ENCODE measurements at regions not wholly inside any gene's neighbourhood (a gene's known extent, or its start where the extent isn't known, plus 50 kb on each side); places are given as distances from the start of the nearest gene placed in this dataset.
"Not testable (repeated sequence)": the region's sequence is repeated elsewhere in the genome, so short reads cannot be mapped to it uniquely, and the experiment has no call there.

DNA sequence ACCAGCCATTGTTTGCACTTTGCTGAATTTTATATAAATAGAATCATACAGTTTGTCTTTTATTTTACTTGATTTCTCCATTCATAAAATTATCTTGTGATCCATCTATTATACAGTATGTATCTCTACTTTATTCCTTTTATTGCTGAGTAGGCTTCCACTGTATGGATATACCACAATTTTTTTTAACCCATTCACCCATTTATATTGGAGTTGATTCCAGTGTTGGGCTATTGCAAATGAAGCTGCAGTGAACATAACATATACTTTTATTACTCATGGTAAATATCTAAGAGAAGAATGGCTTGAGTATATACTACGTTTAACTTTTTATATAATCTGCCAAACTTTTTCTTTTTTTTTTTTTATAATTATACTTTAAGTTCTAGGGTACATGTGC, 463.6 kb downstream of the ETNK1 start:
- no peak for DNase-seq

DNA sequence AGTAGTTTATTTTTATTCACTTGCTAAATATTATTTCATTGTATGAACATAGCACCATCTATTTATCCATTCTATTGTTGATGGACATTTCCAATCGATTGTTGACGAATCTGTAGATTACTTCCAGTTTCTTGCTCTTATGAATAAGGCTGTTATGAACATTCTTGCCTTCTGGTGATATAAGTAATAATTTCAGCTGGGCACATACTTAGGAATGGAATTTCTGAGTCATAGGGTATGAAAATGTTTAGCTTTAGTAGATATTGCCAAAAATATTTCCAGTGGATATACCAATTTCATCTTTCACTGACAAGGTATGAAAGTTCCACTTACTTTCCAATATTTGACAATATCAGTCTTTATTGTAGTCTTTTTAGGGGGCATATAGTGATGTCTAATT, 468.5 kb downstream of the ETNK1 start:
- DNase-seq = no peak

DNA sequence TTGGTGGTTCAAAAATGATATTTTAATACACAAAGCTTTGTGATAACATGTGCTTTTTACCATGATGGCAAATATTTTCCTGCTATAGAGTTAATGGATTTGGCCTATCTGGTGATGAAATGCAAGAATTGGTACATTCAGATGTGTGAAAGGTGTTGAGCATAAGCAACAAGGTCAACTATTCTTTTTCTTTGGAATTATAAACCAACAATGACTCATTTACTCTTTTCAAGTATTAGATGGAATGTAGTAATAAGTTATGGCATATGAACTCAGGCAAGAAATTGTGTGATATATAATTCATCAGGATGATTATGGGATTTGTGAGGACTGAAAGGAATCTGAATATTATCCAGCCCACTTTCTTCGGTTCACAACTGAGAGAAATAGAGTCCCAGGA, 471.4 kb downstream of the ETNK1 start:
- DNase-seq = no peak

DNA sequence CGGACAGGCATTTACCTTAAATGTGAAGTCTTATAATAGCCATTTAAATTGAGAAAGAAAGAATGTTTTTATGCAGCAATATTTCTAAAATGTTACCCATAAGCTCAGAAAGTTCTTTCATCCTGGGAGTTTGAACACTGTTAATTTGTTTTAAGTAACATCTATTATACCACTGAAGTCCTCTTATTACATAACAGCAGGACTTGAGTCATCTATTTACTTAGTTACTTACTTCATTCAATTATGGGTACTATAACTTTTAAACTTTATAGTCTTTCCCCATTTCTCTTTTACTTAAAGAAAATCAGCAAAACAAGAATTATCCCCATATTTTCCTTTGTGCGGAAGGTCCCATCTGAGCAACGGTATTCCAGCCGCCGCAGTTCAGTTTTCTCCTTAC, 473.1 kb downstream of the ETNK1 start:
- no peak for DNase-seq

DNA sequence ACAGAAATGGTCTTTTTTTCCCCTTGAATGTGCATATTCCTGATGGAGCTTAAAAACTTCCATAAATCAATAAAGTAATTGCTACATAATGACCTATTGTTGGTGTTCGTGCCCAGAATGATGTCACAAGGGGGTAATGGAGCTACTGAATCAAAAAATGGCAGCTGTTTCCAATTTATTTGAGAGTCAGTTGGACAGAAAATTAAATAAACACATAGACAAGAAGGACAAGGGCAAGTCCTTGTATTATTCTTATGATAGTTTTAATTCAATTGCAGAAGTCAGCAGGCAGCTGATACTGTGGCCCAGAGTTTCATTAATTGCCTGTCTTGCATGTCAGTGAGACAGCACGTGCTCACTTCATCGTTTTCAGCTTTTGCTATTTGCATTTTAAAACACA, 473.5 kb downstream of the ETNK1 start:
- no peak for DNase-seq

DNA sequence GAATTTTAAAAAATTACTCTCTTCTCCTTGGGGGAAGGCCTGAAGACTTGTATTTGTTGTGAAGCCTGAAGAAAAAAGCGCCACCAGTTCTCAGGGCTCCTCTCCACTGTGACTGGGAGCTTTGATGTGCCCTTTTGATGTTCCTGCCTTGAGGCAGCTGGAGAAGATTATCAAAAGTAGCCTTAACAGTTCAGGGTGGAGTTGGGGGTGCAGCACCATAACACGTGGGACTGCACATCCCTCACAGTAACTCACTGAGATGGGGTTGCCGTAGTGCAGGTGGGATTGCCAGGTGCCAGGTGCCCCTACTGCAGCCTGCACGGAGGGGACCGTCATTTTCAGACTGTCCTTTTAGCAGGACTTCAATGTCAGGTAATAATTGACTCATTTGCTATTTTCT, 474.1 kb downstream of the ETNK1 start:
- DNase-seq = no peak

DNA sequence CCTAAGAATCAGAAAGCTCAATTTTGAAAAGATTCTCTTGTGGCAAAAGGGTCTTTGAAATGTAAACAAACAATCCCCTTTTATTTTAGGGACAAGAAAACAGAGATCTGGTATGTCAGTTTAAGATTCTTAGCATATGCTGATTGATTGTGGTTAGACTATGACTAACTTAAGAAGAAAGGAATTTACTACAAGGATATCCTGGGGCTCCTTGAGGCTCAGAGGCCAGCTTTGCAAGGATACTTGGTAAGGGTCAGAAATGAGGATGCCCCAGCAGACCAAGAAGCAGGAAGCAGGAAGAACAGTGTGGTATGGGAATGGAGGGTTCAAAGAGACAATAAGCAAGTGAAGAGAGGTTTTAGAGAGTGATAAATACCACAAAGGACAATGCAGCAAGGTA, 474.6 kb downstream of the ETNK1 start:
- no peak for DNase-seq

DNA sequence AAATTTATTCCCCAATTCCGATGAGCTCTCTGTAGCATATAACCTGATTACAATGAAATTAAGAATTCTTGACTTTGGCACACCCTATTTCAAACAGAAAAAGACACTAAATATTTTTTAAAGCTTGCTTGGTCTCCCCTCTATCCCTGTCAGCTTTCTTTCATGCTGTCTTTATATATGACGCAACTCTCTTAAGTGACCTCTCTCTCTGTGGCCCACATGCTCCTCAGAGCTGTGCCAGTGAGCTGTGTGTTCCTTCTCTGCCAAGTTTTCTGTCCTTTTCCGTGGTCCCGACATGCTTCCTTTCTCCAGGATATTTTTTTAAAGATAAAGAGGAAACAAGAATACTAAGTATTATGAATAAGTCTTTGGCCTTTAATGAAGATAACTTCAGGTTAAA, 484.0 kb downstream of the ETNK1 start:
- no peak for DNase-seq

DNA sequence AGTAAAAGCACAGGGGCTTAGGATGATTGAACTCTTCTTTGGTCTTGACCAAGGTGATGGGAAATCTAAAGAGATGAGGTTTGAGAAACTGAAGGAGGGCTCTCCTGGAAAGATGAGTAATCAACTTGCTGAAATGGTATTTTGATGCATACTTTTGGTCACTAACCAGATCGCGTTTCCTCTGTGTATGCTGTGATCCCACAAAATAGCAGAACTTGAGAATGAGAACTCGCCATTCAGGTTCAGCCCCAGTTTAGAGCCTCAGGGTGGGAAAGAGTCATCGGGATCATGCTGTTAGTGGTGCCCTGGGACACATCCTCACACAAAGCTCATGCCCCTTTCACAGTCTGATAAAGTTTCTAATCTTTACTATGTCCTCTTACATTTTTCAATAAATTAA, 488.8 kb downstream of the ETNK1 start:
- DNase-seq = no peak

DNA sequence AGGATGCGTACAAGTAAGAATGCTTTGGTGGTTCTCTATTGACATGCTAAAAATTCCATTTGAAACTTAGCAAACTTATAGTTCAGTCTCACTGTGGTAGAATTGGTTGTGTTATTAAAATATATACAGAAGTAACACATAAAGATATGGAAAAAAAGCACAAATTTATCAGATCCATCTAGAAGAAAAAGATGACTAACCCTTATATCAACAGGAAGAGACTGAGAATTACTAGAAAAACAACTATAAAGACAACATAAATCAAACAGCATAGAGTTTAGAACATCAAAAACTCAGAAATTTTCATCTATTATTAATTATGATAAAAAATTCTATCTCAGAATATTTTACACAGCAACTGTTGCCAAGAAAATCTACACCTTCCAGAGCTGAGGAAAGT, 491.0 kb downstream of the ETNK1 start:
- DNase-seq = no peak

DNA sequence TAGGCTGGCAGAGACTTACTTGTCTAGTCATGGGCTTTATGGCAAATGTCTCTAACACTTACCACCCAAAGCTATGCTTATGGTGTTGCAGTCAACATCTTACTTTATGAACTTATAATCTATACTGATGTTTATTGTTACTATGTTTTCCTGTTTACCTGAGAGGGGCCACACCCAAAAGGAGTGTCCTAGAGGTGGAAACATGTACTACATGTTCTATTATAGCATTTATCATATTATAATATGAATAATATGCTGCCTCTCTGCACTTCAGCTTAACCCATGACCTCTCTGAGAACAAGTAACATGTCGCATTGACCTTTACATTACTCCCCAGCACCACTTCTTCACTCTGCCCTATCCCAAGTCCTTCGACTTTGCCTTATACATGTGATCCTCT, 501.8 kb downstream of the ETNK1 start:
- DNase-seq = no peak

DNA sequence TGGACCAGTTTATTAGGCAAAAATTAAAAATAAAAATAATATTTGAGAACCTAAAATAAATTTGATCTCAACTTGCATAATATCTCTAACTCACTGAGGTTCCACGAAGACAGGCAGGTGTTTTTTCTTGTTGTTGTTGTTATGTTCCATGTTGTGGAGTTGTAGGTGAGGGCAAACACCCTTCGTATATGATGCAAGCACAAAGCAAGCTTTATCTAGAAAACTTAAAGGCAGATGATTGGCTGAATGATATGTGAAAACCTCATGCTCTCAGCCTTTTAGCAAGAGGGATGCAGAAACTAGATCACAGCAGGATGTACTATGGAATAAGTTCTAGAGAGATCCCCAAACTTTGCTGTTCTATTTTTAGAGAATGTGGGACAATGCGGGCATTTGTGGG, 502.7 kb downstream of the ETNK1 start:
- no peak for DNase-seq

DNA sequence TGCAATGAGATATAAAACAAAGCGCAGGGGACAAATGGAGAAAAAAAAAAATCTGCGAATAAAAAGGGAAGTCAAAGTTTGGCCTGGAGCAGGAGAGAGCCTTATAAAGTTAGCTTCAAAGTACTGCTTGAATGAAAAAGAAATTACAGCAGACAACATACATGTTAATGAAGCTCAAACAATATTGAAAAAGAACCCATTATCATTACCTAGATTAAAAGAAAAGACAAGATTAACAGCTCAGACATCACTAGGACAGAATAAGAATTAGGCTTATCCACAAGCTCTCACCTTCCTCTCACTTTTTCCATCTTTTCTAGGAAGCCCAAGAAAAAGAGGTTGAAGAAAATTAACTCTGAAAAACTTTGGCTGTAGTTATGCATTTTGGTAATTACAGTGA, 503.5 kb downstream of the ETNK1 start:
- no peak for DNase-seq

DNA sequence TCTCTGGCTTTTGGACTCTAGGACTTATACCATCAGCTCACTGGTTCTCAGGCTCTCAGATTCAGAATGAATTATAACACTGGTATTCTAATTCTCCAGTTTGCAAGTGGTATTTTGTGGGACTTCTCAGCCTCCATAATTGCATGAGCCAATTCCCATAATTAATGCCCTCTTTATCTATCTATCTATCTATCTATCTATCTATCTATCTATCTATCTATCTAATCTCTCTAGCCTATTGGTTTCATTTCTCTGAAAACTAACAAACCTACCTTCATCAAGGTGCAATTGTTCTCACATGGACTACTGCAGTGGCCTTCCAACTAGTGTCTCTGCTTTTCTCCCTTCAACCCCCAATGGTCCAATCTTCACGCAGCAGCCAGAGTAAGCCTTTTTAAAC, 507.4 kb downstream of the ETNK1 start:
- no peak for DNase-seq

DNA sequence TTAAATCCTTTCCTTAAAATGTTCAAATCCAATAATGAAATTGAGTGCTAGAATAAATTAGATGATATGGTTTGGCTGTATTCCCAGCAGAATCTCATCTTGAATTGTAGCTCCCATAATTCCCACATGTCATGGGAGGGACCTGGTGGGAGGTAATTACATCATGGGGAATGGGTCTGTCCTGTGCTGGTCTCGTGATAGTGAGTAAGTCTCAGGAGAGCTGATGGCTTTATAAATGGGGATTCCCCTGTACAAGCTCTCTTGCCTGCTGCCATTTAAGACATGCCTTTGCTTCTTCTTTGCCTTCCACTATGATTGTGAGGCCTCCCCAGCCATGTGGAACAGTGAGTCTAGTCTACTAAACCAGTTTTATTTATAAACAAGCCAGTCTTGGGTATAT, 508.5 kb downstream of the ETNK1 start:
- no peak for DNase-seq

DNA sequence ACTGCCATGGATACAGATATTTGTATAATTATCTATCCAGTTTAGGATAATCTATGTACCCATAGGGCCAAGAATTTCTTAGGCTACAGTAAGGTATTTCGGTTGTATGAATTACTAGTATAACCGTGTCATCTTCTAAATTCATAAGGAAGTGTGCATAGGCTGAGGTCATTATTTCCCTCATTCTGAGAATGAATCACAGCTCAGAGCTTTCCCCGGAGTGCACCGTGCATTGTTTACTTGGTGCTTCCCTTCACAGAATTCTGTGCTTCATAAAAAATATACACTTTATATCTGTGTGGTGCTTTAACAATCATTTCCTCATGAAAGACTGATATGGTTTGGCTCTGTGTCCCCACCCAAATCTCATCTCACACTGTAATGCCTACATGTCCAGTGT, 514.1 kb downstream of the ETNK1 start:
- no peak for DNase-seq

DNA sequence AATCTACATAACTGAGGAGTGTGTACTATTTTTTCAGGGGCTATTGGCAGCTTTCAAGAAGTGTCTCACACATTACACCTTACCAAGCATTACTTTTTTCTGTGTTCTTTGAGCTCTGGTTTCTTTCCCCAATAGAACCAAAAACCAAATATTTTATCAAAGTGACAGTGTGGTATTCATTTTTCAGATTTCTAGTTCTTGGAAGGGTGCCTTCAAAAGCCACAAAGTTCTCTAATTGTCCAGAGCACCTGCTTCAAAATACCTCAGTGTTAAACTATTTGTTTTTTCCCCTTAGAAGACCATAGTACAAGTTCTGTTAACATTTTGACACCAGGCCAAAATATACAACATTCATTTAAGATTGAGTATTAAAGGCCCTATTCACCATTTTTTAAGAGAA, 515.7 kb downstream of the ETNK1 start:
- DNase-seq = no peak

DNA sequence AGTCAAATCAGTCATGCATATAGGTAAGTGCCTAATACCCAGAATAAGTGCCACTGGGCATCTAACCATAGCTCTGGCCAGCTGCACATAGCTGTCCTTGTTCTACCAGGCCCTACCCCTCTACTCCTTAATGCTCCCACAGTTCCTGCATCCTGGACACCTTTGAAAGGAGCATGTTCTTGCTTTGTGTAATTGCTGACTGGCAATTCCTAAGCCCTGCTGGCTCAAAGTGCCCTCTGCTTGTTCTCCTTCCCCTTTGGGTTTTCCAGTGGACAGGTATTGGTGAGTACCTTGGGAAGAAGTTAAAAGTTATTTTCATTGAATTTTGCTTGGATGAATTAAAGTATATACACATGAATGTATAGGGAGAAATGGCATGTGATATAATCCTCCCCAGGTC, 516.4 kb downstream of the ETNK1 start:
- no peak for DNase-seq

DNA sequence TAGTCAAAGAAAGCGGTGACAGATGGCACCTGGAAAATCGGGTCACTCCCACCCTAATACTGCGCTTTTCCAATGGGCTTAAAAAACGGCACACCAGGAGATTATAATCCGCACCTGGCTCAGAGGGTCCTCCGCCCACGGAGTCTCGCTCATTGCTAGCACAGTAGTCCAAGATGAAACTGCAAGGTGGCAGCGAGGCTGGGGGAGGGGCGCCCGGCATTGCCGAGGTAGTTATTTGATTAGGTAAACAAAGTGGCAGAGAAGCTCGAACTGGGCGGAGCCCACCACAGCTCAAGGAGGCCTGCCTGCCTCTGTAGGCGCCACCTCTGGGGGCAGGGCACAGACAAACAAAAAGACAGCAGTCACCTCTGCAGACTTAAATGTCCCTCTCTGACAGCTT, 521.1 kb downstream of the ETNK1 start:
- not testable (repeated sequence) for DNase-seq

DNA sequence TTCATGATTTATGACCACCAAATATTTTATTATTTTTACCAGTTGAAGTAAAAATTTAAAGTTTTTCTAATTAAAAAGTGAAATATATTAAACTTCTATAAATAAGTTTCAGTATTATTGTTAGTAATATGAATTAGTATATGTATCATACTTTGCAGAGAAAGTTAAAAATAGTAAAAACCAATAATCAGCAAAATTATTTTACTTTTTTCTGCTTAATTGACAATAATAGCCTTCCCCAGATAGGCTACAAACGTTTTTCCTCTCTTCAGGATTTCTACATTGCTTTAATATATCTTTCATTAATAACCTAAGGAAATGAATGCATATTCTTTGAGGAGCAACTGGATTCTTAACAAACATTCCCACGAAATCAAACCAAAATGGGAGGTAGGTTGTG, 543.5 kb downstream of the ETNK1 start:
- no peak for DNase-seq

DNA sequence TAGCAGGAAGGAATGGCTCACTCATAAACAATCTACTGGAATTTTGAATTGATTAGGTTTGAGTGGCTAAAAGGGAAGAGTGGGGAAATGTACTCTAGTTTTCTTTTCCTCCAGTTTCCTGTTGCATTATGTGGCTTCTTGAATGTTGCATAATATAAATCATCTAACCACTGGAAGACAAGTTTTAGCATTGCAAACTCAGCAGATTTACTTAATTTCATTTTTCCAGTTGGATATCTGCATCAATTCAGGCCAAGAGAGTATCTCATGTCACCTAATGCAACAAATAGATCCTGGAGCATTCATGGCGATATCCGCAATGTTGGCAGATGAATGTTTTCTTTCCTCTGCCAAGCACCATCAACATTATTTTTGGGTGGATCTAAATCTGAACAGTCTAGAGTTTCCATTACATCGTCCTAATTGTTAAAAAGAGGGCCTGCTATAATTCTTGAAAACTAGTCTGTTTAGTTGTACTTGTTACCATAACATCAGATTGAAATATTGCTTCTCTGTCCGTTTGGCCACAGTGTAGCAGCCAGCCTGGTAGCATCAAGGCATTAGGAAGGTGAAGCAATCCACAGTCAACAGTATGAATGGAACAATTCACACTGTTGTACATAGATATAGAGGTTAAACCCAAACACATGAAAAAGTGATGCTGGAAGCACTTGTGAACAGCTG, 544.2 kb downstream of the ETNK1 start:
- no peak for DNase-seq

DNA sequence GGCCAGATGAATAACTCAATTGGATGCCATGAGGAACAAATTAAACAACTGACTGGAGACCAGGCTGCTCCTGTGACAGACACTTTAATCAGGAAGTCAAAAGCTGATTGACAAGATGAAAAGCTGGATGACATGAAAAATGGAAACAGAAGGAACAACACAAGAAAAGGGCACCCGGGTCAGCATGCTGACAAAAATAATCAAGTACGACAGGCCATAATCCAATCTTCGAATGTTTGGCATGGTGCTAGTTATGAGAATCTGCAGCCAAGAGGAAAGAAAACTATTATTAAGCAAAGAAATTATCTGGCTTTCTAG, 544.7 kb downstream of the ETNK1 start:
- no peak for DNase-seq

DNA sequence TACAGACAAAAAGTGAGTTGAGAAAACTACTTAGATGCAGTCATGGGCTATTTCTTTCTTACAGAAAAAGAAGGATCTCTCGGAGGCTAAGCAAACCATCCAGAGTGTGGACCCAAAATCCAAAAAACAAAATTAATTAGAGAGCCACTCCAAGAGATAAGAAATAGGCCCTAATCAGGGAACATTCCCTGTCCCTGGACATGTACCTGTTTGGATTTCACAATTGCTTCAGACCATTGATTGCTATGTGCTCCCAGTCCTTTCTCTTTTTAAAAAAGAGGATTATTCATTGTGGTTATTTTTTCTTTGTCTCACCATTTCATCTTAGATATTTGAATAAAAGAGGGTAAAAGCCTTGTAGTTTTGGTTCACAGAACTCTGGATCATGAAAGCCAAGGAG, 549.9 kb downstream of the ETNK1 start:
- no peak for DNase-seq

DNA sequence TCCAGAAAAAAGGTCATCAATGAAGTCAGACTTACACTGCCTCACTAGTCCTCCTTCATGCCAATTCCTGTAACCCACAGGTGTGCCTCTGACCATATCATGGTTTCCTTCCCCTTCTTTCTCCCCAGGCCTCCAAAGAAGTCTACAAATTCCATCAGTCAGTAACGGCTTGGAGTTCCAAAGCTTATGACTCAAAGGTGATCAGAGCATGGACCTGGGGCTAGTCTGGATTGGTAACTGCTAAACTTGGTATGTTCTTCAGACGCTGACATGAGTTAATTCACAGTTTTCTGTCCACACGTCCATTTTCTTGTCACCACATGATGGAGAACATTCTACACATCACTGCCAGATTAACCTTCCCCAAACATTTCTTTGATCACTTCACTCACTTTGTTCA, 560.4 kb downstream of the ETNK1 start:
- DNase-seq = no peak

DNA sequence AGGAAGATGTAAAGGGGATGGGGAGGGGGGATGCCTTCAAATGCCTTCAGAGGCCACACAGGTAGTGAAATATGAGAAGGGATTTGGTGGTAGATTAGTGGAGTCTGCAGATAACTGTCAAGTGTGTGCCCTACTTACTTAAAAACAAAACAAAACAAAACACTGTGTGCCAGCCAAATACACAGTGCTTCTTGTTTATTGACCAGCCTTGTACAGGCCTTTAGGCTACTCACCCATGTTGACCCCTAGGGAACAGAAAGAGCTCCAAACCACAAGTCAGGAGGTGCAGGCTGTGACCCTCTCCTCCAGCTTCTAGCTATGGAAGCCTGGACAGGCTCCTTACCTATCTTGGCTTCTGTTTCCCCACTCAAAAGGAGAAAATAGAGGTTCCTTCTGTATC, 562.0 kb downstream of the ETNK1 start:
- no peak for DNase-seq

DNA sequence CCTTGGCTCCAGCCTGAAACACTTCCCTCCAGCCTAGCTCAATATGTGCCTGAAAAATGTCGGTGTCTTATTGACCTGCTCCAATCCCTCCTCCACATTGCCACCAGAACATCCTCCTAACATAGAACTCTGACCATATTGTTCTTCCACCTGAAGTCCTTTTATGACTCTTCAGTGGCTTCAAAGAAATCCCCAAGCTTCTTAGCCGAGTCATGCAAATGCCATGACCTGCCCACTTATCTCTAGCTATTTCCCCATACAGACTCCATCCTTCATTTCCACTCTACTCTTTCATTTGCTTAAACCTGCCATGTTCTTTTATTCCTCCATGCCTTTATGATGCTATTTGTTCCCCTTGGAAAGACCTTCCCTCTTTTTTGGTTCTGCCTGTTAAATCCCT, 568.6 kb downstream of the ETNK1 start:
- no peak for DNase-seq

All from NCI-H526 treated with DMSO at 0.1 percent for 48 hours (cell line).